IMR-90 (cell line): ENCODE measurements at regions not wholly inside any gene's neighbourhood (a gene's known extent, or its start where the extent isn't known, plus 50 kb on each side); places are given as distances from the start of the nearest gene placed in this dataset.
A peak's percentile ranks its signal among the peaks of the same experiment; 100 is the strongest.

Experiments used
- ATAC-seq: fragments of 200-7000 bp; cut with Tn5 transposase; 2 replicates; pipeline ENCODE4 v1.9.1; 2020; ENCODE audit warnings: low read depth, mild to moderate bottlenecking, moderate library complexity
- BruUV-seq: library from RNA; stranded (reverse); fragments of 400-500 nt; replicated peaks from 2 replicates; lab custom pipeline; 2021; lab: Mats Ljungman, UMichigan
- CTCF ChIA-PET: fragments of 300-600 bp; formaldehyde crosslinking; extraction: SDS; loops from one replicate; lab custom pipeline; 2021; ENCODE audit warnings: antibody characterized with exemption; lab: Yijun Ruan, JAX
- POLR2A ChIA-PET: fragments of 300-600 bp; sonication (Branson Sonifier 250); formaldehyde crosslinking; loops from one replicate; lab custom pipeline; 2022; ENCODE audit warnings: antibody characterized with exemption; ENCODE audit not compliant: unreplicated experiment; lab: Charles Lee
- DNase-seq: peaks from one replicate; pipeline ENCODE4 v3.0.0; 2013
- H2AFZ ChIP-seq: replicated peaks from 2 replicates; pipeline ENCODE3; 2013; ENCODE audit warnings: low read length, mild to moderate bottlenecking; ENCODE audit not compliant: poor library complexity
- H2AK5ac ChIP-seq: 2 replicates; pipeline ENCODE4 v1.6.1; 2013; ENCODE audit warnings: low read depth, low read length, inconsistent platforms
- H2AK9ac ChIP-seq: replicated peaks from 2 replicates; pipeline ENCODE3; 2013; ENCODE audit warnings: mild to moderate bottlenecking, low read depth, low read length, moderate library complexity; ENCODE audit not compliant: poor library complexity
- H2BK120ac ChIP-seq: 2 replicates; pipeline ENCODE4 v1.6.1; 2013; ENCODE audit warnings: low read depth, low read length, inconsistent platforms
- H2BK15ac ChIP-seq: 3 replicates; pipeline ENCODE4 v1.6.1; 2013; ENCODE audit warnings: low read depth, low read length, inconsistent platforms
- H2BK20ac ChIP-seq: 2 replicates; pipeline ENCODE4 v1.6.1; 2013; ENCODE audit warnings: low read depth, mild to moderate bottlenecking, inconsistent platforms, low read length, moderate library complexity
- H2BK5ac ChIP-seq: 2 replicates; pipeline ENCODE4 v1.6.1; 2013; ENCODE audit warnings: mild to moderate bottlenecking, low read depth, low read length, inconsistent platforms; ENCODE audit not compliant: poor library complexity, severe bottlenecking
- H3K14ac ChIP-seq: replicated peaks from 2 replicates; pipeline ENCODE4 v1.6.1; 2013; ENCODE audit warnings: low read depth, low read length, inconsistent platforms
- H3K18ac ChIP-seq: 2 replicates; pipeline ENCODE4 v1.6.1; 2013; ENCODE audit warnings: low read depth, low read length, control low read depth
- H3K23ac ChIP-seq: 2 replicates; pipeline ENCODE4 v1.6.1; 2013; ENCODE audit warnings: low read depth, low read length, inconsistent platforms
- H3K27ac ChIP-seq: 2 replicates; pipeline ENCODE4 v1.5.1; 2013; ENCODE audit warnings: mild to moderate bottlenecking, control low read depth, low read length; ENCODE audit not compliant: insufficient read depth
- H3K27me3 ChIP-seq: 2 replicates; pipeline ENCODE4 v1.6.1; 2013; ENCODE audit warnings: low read length; ENCODE audit not compliant: control insufficient read depth, insufficient read depth
- H3K36me3 ChIP-seq: 2 replicates; pipeline ENCODE4 v1.6.1; 2013; ENCODE audit warnings: low read length, mixed read lengths; ENCODE audit not compliant: control insufficient read depth, insufficient read depth
- H3K4ac ChIP-seq: 2 replicates; pipeline ENCODE4 v1.6.1; 2013; ENCODE audit warnings: low read depth, low read length, inconsistent platforms
- H3K4me1 ChIP-seq: 2 replicates; pipeline ENCODE4 v1.6.1; 2013; ENCODE audit warnings: low read length, mixed read lengths; ENCODE audit not compliant: control insufficient read depth, insufficient read depth
- H3K4me2 ChIP-seq: 2 replicates; pipeline ENCODE4 v1.6.1; 2013; ENCODE audit warnings: low read depth, mild to moderate bottlenecking, control low read depth, low read length, moderate library complexity
- H3K4me3 ChIP-seq: 2 replicates; pipeline ENCODE4 v1.5.1; 2013; ENCODE audit warnings: low read depth, mild to moderate bottlenecking, control low read depth, low read length, moderate library complexity; ENCODE audit not compliant: insufficient read depth
- H3K56ac ChIP-seq: 2 replicates; pipeline ENCODE4 v1.6.1; 2013; ENCODE audit warnings: low read length, inconsistent platforms; ENCODE audit not compliant: insufficient read depth; ENCODE audit errors: extremely low read depth
- H3K79me1 ChIP-seq, 2 experiments: 2 replicates each; pipeline ENCODE4 v1.6.1; 2013; ENCODE audit warnings: low read length in 2 of 2, inconsistent platforms in 1 of 2, low read depth in 1 of 2
- H3K9ac ChIP-seq: 2 replicates; pipeline ENCODE4 v1.6.1; 2013; ENCODE audit warnings: low read depth, low read length, control low read depth
- H3K9me1 ChIP-seq: 2 replicates; pipeline ENCODE4 v1.6.1; 2013; ENCODE audit warnings: low read length, inconsistent platforms; ENCODE audit not compliant: insufficient read depth
- H3K9me3 ChIP-seq: 2 replicates; pipeline ENCODE4 v1.6.1; 2013; ENCODE audit warnings: low read length; ENCODE audit not compliant: control insufficient read depth, insufficient read depth
- H4K20me1 ChIP-seq: 2 replicates; pipeline ENCODE4 v1.6.1; 2013; ENCODE audit warnings: low read length, inconsistent platforms; ENCODE audit not compliant: insufficient read depth
- H4K5ac ChIP-seq: 2 replicates; pipeline ENCODE4 v1.6.1; 2013; ENCODE audit warnings: mild to moderate bottlenecking, low read depth, low read length, control low read depth
- H4K8ac ChIP-seq, 2 experiments: 2 replicates each; pipeline ENCODE4 v1.6.1; 2013; ENCODE audit warnings: low read depth in 2 of 2, low read length in 2 of 2, control low read depth in 1 of 2, inconsistent platforms in 1 of 2
- H4K91ac ChIP-seq: 2 replicates; pipeline ENCODE4 v1.6.1; 2013; ENCODE audit warnings: low read depth, low read length, inconsistent platforms; ENCODE audit not compliant: insufficient read depth
- BHLHE40 ChIP-seq: fragments of 150-350 bp; IDR thresholded peaks from 2 replicates; pipeline ENCODE4 v1.6.1; 2016; ENCODE audit warnings: mild to moderate bottlenecking, low read depth, low read length
- CTCF ChIP-seq: conservative IDR thresholded peaks from 2 replicates; pipeline ENCODE4 v1.5.1; 2012; ENCODE audit warnings: mild to moderate bottlenecking, low read depth, low read length, improper control_type of control experiment
- MAFK ChIP-seq: IDR thresholded peaks from 2 replicates; pipeline ENCODE4 v1.6.1; 2012; ENCODE audit warnings: low read depth, low read length, improper control_type of control experiment
- POLR2A ChIP-seq: IDR thresholded peaks from 2 replicates; pipeline ENCODE4 v1.6.1; 2012; ENCODE audit warnings: mild to moderate bottlenecking, low read depth, low read length
- RAD21 ChIP-seq: IDR thresholded peaks from 2 replicates; pipeline ENCODE4 v1.6.1; 2012; ENCODE audit warnings: low read length, improper control_type of control experiment
- SMC3 ChIP-seq: fragments of 150-350 bp; IDR thresholded peaks from 2 replicates; pipeline ENCODE4 v1.6.1; 2016; ENCODE audit warnings: low read depth, mild to moderate bottlenecking, antibody characterized with exemption, low read length, moderate library complexity
- WGBS, 2 experiments: methylation state at CpG; one replicate each; pipeline versions ENCODE4 v1.1.5 to v1.1.7; 2013; ENCODE audit warnings: missing lambda C conversion rate in 2 of 2; ENCODE audit not compliant: insufficient read length in 1 of 2; ENCODE audit errors: extremely low coverage in 2 of 2; 5-methylcytosine and 5-hydroxymethylcytosine counted together
- dilution Hi-C: fragments of 300-500 bp; cut with HindIII; formaldehyde crosslinking; loops from one replicate; pipeline ENCODE4 v1.14.3; 2018; ENCODE audit warnings: low sequenced_read_pairs; ENCODE audit not compliant: unreplicated experiment
- in situ Hi-C: fragments of 300-500 bp; cut with MboI; formaldehyde crosslinking; loops from 3 replicates; pipeline ENCODE4 v1.14.3; 2019; ENCODE audit warnings: low sequenced_read_pairs, inconsistent platforms, mixed read lengths
- intact Hi-C: fragments of 100-400 bp; cut with micrococcal nuclease; formaldehyde crosslinking; loops from 2 replicates; pipeline ENCODE4 v1.10.0; 2022

- Histone ChIP-seq H3K14ac (no peak overlapping the region), H3K9ac (no peak overlapping the region), H2AK9ac (no peak overlapping the region), H2AK5ac (no peak overlapping the region), H3K79me1 (no peaks in the 10 kb centered on the region), H3K23ac (no peak overlapping the region), H3K4ac (no peak overlapping the region), H2BK15ac (no peak overlapping the region), H2BK20ac (no peak overlapping the region), H3K18ac (no peak overlapping the region), H3K27me3 (no peaks in the 10 kb centered on the region), H4K5ac (no peak overlapping the region), H4K91ac (no peak overlapping the region), H4K8ac (no peak overlapping the region), H4K20me1 (no peaks in the 10 kb centered on the region), H3K4me2 (no peak overlapping the region), H3K9me3 (no peaks in the 10 kb centered on the region), H3K4me3 (no peak overlapping the region), H3K4me1 (no peaks in the 10 kb centered on the region), H2BK5ac (no peak overlapping the region), H3K56ac (no peak overlapping the region), H3K27ac (no peak overlapping the region), H2AFZ (no peak overlapping the region), H2BK120ac (no peak overlapping the region), H3K36me3 (no peaks in the 10 kb centered on the region), H3K9me1 (no peaks in the 10 kb centered on the region)
- no CpG with 5 or more reads among the region's 1 CpG for WGBS, 2 experiments
- dilution Hi-C loops: no loop called here
- TF ChIP-seq POLR2A (no peak), SMC3 (no peak), MAFK (peak; percentile 81), CTCF (no peak), RAD21 (no peak), BHLHE40 (no peak)
- intact Hi-C loops: loop anchor here (5.0 kb wide), 1 partner anchor 33 kb away; no protein-coding TSS in a partner anchor
- POLR2A ChIA-PET: interaction anchor here (0.6 kb wide), 1 partner anchor 49 kb away, joined by 4 read pairs; no protein-coding TSS in a partner anchor
- ATAC-seq: no peak; the same call in 1 of the 2 replicates
- no peak for DNase-seq
- in situ Hi-C loops: no loop called here
- CTCF ChIA-PET: no interaction called here
- no TSS peak for BruUV-seq
These were observed 490.4 kb upstream of the SEMA3A start for GRCh38 chr7:84684836-84685480.
